D341Med (cell line): ENCODE measurements at regions not wholly inside any gene's neighbourhood (a gene's known extent, or its start where the extent isn't known, plus 50 kb on each side); places are given as distances from the start of the nearest gene placed in this dataset.

Experiments
- DNase-seq: peaks from one replicate; pipeline ENCODE4 v3.0.0; 2012; ENCODE audit warnings: low spot score

GRCh38 chr11:119905162-119905561, 176.2 kb upstream of the NECTIN1 start:
- DNase-seq = no peak

DNA sequence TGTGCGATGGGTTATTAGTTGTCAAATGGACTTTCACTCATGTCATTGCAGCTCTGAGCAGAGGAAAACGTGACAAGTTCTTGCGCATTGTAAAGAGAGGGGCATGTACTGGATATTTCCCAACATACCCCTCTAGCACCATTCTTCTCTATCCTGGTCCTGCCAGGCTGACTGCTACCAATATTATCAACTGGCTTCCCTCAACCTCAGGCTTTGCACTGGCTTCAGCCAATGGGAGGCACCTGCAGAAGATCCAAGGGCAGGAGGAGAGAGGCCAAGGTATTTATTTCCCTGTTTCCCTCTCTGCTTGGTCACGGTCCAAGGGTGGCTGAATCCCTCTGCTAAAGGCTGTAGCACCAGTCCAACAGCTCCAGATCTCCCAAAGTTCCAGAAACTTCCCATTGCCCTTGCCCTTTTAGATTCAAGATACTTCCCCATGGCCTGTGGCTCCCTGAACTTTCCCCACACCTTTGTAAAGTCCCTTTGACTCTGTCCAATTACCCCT, 175.6 kb upstream of the NECTIN1 start:
- DNase-seq = no peak

GRCh38 chr11:119903821-119904220, 174.8 kb upstream of the NECTIN1 start:
- DNase-seq = no peak

DNA sequence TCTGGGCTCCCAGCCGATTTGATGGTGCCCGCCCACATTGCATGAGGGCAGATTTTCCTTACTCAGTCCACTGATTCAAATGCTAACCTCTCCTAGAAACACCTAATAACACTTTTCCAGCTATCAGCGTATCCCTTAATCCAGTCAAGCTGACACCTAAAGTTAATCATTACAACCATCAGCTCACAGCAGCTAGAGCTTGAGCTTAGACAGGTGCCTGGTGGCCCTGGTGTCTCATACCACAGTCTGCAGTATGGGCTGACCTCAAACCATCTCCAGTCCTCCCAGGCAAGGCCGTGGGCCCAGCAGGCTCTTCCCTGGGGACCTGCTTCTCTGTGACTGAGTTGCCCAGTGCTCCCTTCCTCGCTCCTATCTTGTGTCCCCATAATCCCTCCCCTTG, 174.4 kb upstream of the NECTIN1 start:
- DNase-seq = no peak

DNA sequence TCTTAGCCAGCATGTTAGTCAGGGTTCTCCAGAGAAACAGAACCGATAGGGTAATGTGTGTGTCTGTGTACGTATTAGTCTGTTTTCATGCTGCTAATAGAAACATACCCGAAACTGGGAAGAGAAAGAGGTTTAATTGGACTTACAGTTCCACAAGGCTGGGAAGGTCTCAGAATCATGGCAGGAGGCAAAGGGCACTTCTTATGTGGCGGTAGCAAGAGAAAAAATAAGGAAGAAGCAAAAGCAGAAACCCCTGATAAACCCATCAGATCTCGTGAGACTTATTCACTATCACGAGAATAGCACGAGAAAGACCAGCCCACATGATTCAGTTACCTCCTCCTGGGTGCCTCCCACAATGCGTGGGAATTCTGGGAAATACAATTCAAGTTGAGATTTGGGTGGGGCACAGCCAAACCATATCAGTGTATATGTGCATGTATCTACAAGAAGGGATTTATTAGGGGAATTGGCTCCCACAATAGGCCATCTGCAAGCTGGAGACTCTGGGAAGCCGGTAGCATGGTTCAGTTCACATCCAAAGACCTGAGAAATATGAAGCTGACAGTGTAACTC, 173.7 kb upstream of the NECTIN1 start:
- DNase-seq = no peak

DNA sequence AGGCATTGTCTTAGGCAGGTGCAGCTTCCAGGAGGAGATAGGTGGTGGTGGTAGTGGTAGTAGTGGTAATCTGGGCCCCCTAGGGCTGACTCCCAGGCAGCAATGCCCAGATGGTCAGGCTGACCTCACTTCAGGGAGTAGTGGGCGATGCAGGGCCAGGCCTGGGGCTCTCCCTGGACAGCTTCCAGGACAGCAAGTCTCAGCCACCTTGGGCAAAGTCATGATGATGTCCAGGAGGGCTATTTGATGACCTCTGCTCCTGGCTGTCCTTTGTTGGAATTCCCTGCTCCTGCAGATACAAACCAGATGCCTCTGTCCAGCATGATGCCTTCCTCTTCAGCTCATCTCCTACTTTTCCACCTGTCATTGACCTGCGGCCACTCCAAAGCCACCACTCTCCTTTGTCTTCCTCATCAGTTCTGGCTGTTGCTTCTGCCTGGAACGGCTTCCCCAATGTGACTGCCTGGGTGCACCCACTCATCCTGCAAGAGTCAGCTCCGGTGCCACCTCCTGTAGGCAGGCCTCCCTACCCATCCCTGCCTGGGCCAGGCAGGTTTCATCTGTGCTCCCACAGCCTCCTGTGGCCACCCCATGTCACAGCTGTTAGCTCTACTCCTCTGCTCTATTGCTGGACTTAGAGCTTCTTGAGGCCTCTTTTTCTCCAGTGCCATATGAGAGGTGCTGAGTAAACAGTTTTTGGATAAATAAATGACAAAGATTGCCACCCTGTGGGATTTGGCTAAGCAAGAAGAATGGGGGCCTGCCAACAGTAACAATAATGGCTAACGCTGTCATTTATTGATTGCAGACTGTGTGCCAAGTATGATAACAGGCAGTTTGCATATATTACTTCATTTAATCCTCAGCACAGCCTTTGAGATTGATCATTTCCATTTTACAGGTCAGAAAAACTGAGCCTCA, 172.9 kb upstream of the NECTIN1 start:
- no peak for DNase-seq

GRCh38 chr11:119899997-119900396, 171.0 kb upstream of the NECTIN1 start:
- DNase-seq = no peak

DNA sequence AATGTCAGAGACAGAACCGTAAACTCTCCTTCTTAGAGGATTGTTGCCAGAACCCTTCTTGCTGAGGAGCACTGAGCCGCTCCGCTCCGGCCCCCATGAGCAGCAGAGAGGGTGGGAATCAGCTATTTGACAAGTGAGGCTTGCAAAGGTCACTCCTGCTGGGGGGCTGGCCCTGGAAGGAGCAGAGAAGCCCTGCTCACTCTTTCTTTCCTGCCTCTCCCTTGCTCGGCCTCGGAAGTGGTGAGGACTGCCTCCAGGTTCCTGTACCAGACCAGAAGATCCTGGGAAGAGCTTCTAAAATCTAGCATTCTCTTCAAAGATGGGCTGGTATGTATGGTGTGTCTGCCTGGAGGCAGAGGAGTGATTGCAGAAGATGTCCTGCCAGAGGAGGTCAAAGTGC, 168.6 kb upstream of the NECTIN1 start:
- DNase-seq = no peak

GRCh38 chr11:119897046-119897440, 168.0 kb upstream of the NECTIN1 start:
- no peak for DNase-seq

GRCh38 chr11:119896387-119897045, 167.5 kb upstream of the NECTIN1 start:
- DNase-seq = no peak

DNA sequence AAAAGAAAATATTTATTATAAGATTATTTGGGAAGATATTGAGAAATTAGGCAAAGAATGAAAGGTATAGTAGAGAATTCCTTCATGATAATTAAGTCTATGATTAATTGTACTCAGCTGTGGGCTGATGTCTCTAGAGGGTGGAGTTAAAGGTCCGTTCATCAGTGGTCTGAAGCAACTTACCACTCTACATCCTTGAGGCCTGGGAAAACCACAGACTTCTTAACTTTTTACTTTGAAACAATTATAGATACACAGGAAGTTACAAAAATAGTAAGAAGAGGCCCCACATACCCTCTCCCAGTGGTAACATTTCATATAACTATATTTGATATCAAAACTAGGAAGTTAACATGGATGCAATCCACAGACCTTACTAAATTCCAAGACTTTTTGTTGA, 167.0 kb upstream of the NECTIN1 start:
- no peak for DNase-seq

GRCh38 chr11:119894916-119895315, 165.9 kb upstream of the NECTIN1 start:
- no peak for DNase-seq

- no peak for DNase-seq
Measured at GRCh38 chr11:119892311-119892808, 163.4 kb upstream of the NECTIN1 start.

DNA sequence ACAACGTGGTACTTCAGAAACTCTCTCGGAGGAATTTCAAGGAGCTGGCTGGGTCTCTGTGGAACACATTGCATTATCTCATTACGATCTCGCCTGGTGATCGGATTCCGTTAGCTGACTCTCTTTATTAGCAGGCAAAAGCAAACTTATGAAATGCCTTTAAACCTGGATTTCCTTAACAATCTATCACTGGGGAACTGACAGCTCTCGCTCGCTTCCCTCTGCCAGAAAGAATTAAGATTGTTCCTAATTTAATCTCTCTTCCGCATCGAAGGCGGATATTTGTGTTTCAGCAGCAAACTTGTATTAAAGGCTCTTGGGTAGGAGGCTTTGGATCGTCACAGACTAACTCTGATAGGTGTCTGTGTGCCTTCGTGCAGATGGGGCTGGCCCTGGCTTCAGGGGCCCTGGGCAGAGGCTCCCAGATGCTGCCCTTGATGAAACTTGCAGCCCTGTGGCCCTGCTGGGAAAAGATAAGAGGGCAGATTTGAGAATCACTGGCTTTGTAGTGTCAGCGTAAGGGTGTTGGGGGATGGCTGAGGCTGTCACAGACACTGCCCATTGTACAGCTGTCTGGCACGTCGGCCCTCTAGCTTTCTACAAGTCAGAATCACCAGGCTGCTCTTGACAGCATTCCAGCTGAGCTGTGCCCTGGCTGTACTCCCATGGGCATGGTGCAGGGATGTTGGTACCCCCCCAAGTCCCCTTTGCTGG, 162.2 kb upstream of the NECTIN1 start:
- DNase-seq = no peak

DNA sequence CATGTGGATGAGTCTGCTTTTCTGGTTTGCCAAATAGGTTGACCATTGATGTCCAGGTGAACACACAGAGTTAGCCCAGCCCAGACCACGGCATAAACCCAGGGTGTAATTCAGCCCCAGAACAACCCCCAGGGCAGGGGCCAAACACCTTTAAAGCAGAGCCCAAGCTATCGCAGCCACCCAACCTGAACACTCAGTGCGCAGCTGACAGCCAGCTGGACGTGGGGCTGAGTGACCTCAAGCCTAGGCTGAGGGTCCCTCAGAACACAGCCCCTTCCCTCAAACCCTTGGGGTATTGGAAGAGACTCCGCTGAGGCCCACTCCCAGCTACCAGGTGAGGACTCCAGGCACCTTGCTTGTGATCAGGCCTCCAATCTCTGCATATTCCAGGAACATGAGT, 161.5 kb upstream of the NECTIN1 start:
- no peak for DNase-seq

DNA sequence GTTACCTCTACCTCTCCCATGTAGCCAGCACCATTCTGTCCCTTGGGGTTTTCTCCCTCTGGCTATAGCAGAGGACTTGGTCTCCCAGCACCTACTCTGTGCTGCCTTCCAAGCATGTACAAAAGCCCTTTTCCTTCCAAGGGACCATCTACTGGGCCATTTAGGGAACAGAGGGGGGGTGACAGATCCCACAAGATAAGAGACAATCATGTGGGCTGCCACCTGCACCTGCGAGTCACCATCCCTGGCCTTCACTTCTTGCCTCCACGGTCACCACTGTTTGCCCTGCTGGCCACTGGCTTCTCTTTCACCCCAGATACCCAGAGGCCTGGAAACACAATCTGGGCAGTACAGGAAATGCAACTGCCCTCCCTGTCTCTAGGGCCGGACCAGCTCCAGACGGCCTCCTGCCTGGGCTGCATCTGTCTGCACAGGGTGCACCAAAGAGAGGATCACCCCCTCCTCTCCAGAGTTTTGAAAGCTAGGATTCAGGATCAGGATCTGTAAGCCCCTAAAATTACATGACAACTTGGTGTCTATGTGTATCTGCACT, 160.8 kb upstream of the NECTIN1 start:
- no peak for DNase-seq

DNA sequence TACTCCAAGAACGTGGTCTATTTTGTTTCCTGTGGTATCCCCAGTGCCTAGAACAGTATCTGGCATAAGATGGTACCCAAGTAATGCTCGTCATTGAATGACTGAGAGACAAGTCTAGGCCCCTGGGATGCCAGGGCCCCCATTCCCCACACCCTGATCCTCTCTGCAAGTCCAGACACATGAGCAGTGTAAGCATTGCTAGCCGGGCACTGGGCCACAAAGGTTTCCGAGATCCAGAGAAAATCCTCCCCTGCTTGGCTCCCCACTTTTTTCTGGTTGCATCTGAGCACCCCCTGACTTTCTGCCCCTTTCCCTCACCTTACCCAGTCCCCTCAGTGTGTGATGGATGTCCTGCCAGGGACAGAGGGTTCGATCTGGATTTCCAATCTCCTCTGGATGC, 160.1 kb upstream of the NECTIN1 start:
- no peak for DNase-seq

GRCh38 chr11:119888119-119888518, 159.1 kb upstream of the NECTIN1 start:
- DNase-seq = no peak

DNA sequence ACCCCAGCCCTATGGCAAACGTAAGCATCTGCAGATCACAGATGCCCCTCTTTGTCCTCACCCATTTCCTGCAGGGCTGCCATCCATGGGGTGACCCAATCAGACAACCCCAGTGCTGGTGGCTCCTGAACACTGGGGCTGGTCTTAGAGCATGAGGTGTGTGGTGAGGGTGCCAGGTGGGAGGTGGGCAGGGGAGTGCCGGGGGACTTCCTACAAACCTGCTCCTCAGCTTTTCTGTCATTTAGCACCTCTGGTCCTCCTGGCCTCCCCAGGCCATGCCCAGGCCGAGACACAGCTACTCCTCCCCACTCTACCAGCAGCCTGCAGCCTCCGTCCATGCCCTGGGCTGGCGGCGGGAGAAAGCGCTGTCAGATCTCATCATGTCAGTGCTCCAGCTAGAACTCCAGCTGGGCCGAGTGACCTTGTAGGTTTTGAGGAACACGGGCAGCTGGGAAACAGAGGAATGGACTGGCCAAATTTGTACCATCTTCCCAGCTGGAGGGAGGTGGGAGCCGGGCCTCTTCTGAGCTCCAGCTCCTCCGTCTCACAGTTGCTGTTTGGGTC, 157.7 kb upstream of the NECTIN1 start:
- no peak for DNase-seq

DNA sequence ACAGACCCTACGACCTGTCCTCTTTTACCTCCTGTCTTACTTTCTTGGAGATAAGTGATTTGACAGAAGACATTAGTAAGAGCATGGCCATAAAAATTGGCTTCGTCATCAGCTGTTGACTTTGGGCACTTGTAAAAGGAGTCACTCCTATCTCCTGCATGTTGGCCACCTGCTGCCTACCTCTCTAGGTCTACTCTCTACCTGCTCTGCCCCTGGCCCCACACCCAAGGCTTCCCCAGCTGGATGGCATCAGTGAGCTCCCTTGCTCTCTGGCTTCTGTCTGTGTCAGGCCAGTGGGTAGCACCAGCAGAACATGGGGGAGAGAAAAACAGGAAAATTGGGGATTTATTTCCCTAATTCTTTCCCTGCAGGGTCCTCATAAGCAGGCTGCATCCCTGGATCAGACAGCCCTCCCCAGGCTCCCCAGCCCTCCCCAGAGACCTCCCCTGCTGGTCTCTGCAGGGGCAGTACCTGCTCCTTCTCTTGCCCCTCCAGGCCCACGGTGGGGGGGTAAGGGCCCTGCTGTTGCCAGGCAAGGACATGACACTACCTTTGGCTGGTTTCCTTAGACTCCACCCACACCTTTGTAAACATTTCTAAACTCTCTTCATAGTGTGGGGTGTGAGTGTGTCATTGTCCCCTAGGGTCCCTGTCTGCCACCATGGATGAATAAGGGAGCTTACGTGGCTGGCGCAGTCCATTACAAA, 157.0 kb upstream of the NECTIN1 start:
- DNase-seq = no peak

GRCh38 chr11:119885067-119885466, 156.1 kb upstream of the NECTIN1 start:
- no peak for DNase-seq
